Dedifferentiated amniotic fluid mesenchymal stem cell (primary cell): ENCODE measurements at regions not wholly inside any gene's neighbourhood (a gene's known extent, or its start where the extent isn't known, plus 50 kb on each side); places are given as distances from the start of the nearest gene placed in this dataset.
"Not testable (repeated sequence)": the region's sequence is repeated elsewhere in the genome, so short reads cannot be mapped to it uniquely, and the experiment has no call there.

ENCODE experiments used
- DNase-seq: peaks from one replicate; pipeline ENCODE4 v3.0.0-alpha.2; 2016; ENCODE audit errors: extremely low spot score

DNA sequence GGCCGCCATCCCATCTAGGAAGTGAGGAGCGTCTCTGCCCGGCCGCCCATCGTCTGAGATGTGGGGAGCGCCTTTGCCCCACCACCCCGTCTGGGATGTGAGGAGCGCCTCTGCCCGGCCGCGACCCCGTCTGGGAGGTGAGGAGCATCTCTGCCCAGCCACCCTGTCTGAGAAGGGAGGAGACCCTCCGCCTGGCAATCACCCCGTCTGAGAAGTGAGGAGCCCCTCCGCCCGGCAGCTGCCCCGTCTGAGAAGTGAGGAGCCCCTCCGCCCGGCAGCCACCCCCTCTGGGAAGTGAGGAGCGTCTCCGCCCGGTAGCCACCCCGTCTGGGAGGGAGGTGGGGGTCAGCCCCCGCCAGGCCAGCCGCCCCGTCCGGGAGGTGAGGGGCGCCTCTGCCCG, 194.2 kb upstream of the FBXL4 start:
- not testable (repeated sequence) for DNase-seq

- DNase-seq = no peak
Measured at GRCh38 chr6:99138445-99138844, 190.7 kb upstream of the FBXL4 start.

- DNase-seq = no peak
Measured at GRCh38 chr6:99137314-99137713, 189.6 kb upstream of the FBXL4 start.

- no peak for DNase-seq
Measured at GRCh38 chr6:99136488-99136887, 188.7 kb upstream of the FBXL4 start.

- no peak for DNase-seq
Measured at GRCh38 chr6:99132026-99132635, 184.4 kb upstream of the FBXL4 start.

DNA sequence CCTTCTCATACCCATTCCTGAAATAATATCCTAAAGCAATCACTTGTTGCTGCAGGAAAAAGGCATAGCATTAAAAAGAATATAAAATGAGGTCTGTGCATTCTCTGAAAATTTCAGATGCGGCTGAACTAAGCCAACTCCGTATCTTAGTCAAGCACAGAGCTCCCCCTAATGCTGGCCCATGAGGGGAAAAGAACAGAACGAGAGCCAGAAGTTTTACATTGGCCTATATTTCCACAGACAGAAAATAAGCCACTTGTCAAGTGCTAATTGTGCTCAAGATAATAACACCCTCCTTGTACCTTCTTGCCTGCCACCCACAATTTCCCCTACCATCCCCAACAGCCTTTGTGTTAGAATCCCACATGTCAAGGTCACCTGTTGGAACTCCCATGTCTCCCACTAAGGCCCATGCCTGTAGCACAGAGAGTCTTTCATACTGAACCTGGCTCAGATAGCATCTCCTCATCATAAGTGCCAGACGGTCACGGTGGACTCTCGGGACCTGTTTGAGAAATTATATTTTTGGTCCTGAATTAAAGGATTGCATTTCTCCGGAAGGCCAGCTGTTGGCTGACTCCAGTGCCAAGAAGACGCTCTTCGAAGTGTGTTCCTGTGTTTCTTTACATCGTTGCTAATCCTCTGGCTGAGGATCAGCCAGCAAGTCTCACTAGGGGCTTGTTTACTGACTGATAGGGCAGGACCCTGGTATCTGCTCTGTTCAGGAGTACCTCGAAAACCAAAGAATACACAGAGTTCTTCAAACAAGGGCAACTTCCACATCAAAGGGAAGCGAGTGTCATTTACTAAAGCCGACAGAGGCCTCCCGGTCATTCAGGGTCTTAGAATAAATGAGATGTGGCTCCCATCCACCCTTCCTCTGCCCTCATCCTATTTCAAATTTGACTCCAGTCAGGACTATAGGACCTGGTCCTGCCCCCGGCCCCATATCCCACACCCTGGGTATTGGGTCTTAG, 183.4 kb upstream of the FBXL4 start:
- no peak for DNase-seq

- no peak for DNase-seq
Measured at GRCh38 chr6:99129835-99130234, 182.1 kb upstream of the FBXL4 start.

DNA sequence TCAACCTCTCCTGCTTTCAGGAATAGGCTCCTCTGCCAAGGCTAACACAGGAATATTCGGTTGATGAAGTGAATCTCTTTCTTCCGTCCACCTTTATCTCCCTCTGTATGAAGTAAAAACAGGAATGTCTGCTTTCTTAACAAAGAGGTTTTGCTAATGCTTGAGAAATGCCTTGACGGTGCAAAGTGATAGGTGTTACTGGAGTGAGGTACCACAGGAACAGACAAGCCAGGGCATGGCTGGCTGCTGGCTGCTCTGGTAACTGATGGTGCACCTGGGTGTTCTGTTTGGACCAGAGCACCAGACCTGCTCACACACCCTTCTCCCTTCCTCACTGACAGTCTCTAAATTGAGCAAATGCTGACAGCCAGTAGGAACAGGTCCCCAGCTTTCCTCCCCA, 174.0 kb upstream of the FBXL4 start:
- DNase-seq = no peak

DNA sequence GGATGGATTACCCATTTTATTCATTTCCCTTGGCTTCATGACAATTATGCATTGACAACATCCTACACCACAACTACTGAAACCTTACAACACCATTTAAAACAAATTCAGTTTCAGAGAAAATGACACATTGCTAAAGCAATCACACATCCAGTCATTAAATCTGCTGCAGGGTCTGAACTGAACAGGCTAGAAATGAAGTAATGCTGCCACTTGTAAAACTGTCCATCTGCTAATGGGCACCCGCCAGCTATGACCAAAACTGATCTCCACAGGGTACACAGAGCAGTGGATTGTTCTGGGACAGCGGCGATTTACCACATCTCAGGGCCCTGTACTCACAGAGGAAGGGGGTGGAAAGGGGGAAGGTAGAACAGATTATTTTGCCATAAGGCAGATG, 172.9 kb upstream of the FBXL4 start:
- DNase-seq = no peak

DNA sequence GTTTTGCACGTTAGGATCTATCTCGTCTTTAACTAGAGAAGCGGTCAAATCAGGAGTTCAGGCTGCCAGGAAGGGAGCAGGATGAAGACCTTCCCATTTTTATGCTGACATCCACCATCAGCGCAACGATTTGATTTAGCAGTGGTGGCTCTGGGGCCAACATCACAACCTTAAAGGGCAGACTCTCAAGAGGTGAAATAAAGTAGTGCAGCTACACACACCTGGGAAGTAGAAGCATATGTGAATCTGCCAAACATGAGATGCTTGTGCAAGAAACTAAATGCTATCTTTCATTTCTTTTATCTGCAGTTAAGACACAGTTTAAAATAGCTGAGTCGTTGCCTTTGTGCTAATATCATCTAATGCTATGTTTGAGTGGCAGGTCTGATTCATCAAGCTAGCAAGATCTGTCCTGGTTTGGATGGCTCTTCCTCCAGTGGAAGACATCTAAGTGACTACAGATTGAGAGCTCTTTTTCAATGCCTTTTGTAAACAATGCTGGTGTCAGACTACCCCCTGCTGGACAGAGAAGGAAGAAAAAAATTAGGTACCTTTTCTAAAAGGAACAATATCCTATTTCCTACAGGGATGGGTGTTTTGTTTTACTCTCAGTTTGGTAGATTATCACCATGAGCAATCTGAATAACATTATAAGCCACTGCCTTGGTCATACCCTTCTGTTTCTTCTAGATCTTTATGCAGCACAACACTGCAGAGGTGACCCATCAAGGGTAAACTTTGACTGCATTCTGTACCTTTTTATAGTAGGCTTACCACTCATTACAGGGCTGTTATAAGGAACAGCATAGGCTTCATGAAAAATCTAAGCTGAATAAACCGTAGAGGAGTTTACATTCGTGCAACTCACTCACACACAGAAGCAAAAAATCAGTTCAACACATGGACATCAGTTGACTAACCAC, 171.6 kb upstream of the FBXL4 start:
- peak; percentile 58 for DNase-seq

GRCh38 chr6:99114769-99115406, 167.1 kb upstream of the FBXL4 start:
- DNase-seq = no peak

DNA sequence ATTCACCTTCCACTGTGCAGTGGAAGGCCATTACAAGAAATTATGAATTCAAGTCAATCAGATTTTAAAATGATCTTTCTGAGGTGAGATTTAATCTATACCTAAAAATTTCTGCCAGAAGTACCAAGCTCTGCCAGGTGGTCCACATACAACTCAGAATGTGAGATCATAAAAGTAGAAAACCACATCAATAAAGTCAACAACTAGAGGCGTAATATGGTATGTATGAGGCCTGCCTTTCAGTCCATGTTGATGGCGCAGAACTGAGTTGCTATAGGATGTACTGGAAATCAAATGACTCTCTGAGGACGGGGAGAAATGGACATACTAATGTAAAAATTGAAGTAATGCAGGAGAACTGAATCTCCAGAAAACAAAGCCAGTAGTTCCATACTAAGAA, 163.8 kb upstream of the FBXL4 start:
- DNase-seq = no peak

- DNase-seq = no peak
Measured at GRCh38 chr6:99110029-99110428, 162.3 kb upstream of the FBXL4 start.

DNA sequence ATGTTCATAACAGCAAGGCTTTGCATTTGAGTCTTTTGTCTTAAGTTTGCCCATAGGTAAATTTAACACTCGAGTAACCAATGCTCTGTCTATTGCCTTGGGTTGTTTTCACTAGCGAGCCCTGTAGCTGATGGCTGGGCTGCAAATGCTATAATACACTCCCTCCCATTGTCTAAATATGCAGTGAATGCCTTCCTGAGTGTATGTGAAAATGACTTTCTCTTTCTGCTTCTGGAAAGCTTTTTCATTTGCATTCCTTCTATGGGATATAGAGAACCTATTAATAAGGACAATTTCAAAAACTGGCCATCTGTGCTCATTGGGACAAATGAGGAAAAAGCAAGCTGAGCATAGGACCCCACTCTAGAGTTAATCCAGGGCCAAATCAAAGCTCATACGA, 156.5 kb upstream of the FBXL4 start:
- no peak for DNase-seq

GRCh38 chr6:99099243-99099642, 151.5 kb upstream of the FBXL4 start:
- DNase-seq = no peak

GRCh38 chr6:99096170-99096569, 148.4 kb upstream of the FBXL4 start:
- no peak for DNase-seq

GRCh38 chr6:99093456-99094190, 145.9 kb upstream of the FBXL4 start:
- DNase-seq = no peak

GRCh38 chr6:99092461-99092860, 144.7 kb upstream of the FBXL4 start:
- no peak for DNase-seq

- no peak for DNase-seq
Measured at GRCh38 chr6:99091985-99092384, 144.2 kb upstream of the FBXL4 start.

GRCh38 chr6:99080191-99080590, 132.4 kb upstream of the FBXL4 start:
- no peak for DNase-seq

DNA sequence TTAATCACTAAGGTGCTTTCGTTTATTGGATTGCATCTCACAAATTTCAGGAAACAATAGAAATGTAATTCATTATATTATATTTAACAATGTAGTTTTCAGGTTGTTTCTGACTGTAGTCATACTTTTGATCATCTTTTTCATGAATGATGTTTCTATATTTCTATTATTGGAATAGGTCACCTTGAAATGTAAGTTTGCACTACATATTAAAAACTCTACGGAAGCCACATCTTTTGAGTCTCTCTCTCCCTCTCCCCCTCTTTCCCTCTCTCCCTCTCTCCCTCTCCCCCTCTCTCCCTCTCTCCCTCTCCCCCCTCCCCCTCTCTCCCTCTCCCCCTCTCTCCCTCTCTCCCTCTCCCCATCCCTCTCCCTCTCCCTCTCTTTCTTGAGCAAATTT, 131.3 kb upstream of the FBXL4 start:
- no peak for DNase-seq
